Inflammatory macrophage treated with lipopolysaccharide for 4 hours (primary cell): ENCODE measurements at regions not wholly inside any gene's neighbourhood (a gene's known extent, or its start where the extent isn't known, plus 50 kb on each side); places are given as distances from the start of the nearest gene placed in this dataset.
"Not testable (repeated sequence)": the region's sequence is repeated elsewhere in the genome, so short reads cannot be mapped to it uniquely, and the experiment has no call there.

ENCODE experiments used
- DNase-seq: peaks from one replicate; pipeline ENCODE4 v3.0.0-alpha.2; 2020

DNA sequence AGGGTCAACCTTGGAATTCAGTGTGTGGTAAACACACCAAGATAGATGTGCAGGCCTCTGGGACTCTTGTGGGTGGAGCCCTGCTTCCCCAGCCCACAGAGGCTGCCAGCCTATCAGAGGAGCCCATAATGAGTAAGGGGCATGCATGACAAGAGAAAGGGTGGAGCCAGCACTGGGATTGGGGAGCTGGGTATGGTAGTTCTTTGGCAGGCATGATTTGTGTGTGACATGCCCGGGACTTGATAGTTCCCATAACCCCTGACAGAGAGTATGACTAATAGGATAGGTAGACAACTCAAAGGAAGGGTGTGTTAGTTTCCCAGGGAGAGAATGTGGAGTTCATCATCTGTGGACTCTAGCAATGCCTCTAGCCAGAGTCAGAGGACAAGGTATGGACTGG, 143.0 kb downstream of the EMP1 start:
- no peak for DNase-seq

DNA sequence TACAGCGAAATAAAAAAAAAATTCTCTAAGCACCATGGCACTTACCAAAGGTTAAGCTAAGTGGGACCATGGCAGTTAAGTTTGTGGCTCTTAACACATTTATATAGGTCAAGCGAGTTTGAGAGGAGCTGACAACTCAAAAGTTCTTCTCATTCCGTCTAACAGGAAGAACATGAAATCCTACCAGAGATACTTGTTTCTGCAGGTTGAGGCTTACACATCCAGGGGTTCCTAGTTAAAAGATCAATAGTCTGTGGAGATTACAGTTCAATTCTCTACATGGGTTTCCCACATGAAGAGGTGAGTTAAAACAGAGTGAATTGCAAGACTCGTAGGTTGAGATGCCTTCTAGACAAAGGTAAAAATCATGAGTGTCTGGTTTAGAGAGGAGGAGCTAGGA, 142.6 kb downstream of the EMP1 start:
- DNase-seq: no peak

DNA sequence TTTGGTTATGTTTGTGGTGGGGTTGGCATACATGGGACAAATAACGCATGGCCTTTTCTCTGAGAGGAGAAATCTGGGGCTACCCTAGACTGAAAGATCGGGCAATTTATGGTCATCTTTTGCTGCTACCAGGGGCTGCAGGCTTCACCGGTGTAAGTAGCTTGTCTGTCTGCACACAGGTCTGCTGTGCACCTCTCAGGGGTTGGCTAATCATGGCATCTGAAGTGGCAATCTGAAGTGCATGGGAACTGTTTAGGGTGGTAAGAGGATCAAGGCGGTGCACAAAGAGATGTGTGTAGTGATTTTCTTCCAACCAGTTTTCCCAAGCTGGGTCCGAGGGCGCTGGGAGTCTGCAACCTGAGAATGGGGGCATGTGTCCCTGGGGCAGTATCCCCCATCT, 141.3 kb downstream of the EMP1 start:
- no peak for DNase-seq

DNA sequence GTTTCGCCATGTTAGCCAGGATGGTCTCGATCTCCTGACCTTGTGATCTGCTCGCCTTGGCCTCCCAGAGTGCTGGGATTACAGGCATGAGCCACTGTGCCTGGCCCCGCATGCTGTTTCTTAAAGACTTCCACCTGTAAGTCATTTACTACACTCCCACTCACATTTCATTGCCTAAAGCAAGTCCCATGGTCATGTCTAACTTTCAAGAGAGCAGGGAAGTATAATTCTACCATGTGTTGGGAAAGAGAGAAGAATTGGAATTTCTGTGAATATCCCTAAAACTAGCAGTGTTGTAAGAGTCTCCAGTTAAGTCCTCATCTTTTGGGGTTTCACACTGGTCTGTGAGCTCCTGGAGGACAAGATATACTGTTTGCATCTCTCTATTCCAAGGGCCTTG, 139.7 kb downstream of the EMP1 start:
- DNase-seq: no peak

DNA sequence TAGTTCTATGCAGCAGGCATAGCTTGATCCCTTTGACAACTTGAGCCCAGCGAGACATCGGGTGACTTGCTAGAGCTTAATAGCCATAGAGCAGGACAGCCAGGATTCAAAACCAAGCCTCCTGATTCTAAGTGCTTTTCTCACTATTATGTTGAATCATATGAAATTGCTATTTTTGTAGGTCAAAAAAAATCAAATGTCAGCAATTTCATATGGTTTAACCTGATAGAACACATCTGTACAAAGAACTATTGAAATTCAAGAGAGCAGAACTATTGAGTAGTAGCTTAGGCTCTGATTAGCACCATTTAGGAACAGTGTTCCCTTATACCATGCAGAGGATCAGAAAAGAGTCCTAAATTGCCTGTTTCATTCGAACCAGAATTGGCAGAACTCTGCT, 132.0 kb downstream of the EMP1 start:
- no peak for DNase-seq

DNA sequence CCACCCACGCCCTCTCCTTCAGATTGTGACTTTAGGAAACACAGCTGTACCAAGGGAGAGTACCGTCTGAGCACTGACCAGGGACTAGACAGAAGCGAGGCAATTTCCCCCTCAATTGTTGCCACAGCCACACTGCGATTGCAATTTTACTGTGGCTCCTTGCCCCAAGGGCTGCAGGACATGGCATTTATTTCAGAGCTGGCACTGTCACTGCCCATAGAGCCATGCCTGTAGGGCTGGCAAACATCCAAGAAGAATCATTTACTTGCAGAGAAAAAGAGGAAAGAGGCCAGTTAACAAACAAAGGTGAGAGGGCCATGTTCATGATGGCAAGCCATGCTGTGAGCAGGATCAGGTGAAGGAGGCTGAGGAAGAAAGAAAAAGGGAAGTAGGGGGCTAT, 129.6 kb downstream of the EMP1 start:
- no peak for DNase-seq

DNA sequence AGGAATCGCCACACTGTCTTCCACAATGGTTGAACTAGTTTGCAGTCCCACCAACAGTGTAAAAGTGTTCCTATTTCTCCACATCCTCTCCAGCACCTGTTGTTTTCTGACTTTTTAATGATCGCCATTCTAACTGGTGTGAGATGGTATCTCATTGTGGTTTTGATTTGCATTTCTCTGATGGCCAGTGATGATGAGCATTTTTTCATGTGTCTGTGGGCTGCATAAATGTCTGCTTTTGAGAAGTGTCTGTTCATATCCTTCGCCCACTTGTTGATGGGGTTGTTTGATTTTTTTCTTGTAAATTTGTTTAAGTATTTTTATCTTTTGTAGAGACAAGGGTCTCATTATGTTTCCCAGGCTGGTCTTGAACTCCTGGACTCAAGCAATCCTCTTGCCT, 128.5 kb downstream of the EMP1 start:
- DNase-seq: not testable (repeated sequence)

DNA sequence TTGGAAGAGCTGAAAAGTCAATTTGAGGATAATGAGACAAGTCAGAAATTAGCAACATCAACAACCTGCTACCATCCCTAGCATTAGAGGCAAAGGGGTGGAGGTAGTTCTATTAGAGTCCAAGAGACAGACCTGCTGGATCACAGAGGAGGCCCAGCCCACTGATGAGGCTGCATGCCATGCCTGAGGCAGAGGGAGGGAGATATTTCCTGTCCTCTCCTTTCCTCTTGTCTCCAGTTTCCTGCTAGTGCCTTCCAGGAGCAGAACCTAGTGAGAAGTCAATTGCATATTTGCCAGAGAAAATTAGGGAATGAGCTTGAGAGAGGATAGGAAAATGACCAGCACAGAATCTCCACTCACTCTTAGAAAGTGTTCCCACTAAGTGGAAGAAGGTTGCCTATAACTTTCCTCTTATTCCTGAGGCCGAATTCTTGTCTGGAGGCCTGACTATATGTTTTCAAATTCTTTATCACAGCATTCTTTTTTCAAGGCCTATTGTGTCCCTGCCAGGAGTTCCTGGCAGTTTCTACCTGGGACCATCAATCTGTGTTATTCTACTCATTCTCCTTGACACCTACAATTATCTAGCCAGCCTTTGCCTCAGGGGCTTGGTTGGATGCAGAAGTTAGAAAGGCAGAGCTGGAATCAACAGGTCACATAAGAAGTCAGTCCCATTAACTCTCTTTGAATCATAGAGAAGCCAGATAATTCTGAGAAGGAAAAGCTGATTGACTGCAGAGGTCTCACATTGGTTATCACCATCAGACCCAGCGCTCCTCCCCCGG, 121.9 kb downstream of the EMP1 start:
- no peak for DNase-seq

DNA sequence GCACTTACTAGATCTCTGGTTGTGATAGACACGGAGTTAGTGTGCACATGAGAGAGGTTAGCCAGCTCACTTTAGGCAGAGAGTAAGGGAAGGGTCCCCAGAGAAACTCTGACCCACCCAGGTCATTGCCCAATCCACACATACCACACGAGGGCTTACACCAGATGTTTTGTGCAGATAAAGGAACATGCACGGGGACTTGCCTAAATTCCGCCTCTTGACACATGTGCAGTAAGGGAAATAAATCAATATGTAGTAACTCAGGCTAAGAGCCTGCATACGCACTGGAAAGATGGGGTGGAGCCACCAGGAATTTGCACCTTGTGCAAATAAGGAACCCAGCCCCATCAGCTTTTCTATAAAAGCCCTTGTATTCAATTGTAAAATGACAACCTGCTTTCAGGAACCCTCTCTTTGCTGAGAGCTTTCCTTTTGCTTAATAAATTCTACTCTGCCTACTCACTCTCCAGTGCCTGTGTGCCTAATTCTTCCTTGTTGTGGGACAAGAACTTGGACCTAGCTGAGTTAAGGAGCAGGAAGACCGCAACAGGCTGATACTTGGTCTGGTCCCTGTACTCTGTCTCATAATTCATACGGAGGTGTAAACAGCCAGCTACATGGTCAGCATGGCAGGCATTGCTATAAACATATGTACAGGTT, 120.2 kb downstream of the EMP1 start:
- DNase-seq: no peak

DNA sequence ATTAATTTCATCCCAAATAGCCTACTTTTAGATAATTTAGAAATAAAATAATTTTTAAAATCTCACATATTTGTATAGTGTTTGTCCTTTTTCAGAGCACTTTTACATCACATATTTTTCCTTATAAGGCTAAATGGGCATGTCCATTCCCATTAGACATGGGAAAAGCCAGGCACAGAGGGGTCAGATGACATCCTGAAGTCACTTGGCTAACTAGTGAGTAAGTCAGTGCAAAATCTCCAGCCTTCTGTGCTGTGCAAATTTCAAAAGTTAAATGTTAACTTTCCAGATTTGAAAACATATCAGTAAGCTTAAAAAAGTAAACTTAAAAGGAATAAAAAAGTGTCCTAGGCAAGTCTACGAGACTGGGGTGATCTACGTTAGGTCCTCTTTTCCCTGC, 117.4 kb downstream of the EMP1 start:
- no peak for DNase-seq

DNA sequence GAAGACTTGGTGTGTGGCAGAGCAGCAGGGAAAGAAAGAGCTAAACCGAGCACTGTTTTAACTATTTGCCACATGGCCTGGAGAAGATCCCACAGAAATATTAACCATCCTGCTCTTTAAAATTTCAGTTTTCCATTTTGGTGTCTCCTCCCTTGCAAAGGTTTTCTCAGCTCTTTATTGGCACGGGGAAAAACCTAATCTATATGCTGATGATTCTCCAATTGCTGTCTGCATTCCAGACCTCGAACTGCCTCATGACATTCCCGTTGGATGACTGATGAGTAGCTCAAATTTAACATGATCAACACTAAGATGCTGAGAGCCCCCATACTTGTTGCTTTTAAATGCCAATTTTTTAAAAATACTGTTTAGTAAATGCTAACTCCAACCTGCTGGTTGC, 115.0 kb downstream of the EMP1 start:
- no peak for DNase-seq

DNA sequence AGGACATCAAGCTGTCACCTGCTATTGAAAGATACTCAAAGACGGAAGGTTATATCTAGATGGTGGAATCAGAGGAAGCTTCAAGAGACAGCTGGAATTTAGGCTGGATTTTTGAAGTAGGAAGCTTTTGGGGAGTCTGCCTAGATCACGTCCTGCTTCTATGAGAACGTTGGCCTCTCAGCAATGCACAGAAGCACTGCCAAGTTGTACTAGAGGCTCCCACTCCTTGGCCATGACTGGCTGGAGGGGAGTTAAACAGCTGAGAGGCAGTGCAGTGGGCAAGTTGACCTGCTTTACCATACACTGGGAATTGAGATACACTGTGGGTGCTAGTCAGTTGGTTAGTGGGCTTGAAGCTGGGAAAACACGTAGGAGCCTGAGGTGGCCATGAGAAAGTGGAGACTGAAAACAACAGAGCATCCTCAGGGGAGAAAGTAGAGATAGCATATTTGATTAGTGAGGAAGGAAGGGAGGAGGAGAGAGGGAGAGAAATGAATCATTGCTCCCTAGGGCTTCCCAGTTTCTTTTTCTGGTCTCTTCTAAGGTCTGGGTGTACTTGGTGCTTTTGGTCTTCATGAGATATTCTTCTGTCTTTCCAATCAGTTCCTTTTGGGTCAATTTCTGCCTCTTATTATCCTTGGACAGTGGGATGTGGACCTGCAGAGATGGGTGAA, 110.8 kb downstream of the EMP1 start:
- DNase-seq: no peak

DNA sequence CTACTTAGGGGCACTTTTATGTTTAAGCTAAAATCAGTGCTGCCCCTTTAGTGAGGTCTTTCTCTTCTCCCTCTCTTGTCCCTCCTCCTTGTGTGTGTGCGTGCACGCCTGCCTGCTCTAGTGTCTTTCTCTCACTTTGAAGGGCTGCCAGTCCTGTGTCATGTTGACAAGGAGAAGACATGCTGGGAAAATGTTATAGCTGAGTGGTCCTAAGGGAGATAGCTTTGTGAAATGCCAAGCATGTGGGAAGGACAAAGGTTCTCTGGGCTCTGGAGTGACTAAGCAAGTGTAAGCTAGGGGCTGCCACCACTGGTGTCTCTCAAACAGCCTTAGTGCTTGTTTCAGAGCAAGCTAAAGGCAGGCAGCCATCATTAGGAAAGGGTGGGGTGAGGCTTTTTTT, 108.4 kb downstream of the EMP1 start:
- DNase-seq: no peak

DNA sequence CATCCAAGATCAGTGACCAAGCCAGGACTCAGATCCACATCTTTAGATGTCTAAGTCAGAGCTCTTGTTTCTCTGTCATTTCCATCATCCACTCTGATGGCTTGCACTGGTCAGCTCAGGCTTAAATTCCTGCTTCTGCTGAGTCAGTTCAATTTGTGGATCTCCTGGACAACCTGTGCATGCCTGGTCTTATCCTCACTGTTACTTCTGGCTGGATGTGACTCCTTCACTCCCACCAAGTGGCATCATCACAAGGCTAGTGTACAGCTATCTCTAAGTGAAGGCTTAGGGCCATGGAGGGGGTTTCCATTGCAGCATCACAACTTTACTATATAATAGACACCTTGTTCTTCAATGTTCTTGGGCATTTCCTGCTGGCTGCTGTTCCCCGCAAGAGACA, 102.9 kb downstream of the EMP1 start:
- no peak for DNase-seq

DNA sequence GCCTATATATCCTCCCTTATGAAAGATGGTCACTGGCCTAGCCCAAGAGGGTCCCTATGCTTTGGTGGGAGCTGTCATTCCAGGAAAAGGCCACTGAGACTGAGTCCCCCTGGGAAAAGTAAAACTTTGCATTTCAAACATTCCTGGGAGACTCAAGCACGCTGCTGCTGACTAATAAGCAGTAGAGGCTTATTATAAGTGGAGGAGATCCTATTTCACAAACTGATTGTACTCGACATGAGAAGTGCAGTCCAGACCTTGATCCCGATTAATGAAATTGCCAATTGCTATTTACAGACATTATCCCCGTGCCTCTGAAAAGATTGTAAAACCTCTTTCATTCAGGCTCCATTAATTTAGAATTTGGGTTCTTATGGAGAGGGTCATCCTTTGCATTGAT, 96.6 kb downstream of the EMP1 start:
- no peak for DNase-seq

DNA sequence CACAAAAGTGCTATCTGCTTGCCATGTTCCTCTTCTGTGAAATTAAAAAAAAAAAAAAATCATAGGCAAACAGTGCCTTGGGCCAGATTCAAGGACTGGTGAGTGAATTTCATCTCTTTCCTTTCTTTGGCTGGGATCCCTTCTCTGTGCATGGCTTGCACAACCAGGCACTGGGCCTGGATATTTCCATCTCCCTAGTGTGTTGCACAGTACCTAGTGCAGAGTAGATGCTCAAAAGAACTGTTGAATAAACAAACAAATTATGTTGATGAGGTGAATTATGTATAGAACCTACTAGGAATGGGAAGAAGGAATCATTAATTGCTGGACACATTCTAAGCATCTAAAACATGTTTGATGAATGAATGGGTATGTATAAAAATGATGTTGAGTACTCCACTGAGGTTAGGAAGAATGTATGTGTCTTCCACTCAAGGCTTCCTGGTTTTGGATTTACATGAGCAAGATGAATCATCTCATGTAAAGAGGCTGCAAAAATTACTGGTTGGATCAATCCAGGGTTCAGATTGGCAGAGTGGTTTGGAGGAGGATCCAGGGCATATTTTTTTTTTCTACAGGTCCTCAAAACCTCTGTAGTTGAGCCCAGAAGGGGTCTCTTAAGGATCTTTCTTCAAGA, 93.2 kb downstream of the EMP1 start:
- DNase-seq: no peak

DNA sequence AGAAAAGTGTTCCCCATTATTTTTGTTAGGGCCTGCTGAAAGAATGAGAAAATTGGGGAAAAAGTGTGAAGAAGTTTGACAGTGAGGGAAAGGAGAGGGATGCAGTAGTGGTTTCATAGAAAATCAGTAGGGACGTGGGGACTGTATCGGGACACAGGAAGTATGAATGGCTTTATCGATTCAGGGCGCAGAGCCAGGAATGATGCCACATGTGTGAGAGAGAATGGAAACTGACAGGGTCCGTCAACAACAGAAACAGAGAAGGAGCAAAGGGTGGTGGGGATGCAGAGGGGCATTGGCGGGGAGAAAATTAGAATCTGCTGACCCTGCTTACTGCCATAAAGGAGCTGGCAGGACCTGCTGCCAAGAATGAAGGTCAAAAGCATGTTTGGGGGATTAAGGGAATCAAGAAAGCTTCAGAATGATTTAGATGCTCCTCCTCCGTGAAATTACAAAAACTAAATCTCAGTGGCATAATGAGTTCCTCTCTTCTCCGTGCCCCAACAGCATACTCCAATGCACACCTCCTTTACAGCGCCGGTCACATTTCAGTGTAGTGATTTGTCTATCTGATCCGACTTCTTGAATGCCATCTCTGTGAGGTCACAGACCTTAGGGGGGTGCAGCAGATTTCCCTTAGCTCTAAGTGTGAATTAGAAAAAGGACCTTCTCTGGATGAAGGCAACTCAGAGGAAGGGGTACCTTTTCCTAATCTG, 92.6 kb downstream of the EMP1 start:
- DNase-seq: no peak

DNA sequence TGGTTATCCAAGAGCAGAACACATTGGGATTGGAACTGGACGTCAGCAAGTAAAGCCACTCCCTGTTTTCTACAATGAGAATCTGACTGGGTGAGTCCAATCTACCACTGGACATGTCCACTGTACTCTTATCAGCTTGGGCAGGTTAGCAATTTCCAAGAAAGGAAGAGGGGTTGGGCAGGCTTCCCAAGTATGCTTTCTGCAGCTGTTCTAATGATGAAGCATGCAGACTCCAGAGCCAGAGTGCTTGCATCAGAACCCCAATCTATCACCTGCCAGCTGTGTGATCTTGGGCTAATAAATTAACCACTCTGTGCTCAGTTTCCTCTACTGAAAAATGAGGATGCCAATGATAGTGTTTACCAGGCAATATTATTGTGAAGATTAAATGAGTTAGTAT, 92.0 kb downstream of the EMP1 start:
- DNase-seq: no peak

DNA sequence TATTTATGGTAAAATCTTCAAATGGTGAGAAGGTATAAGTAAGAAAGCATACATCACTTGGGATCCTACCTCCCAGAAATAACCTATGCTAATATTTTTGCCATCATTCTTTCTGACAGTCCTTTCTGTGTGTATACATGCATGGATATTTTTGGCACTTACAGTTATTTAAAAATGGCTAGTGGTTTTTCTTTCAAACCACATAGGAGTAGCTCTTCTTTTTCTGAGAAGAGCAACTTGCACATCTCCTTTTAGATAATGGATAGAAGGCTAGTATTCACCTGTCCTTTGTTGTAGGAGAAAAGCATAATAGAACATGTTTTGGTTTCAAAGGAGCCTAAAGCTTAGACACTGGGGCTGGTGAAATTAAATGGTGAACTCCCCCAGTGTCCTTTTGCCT, 87.3 kb downstream of the EMP1 start:
- DNase-seq: no peak

DNA sequence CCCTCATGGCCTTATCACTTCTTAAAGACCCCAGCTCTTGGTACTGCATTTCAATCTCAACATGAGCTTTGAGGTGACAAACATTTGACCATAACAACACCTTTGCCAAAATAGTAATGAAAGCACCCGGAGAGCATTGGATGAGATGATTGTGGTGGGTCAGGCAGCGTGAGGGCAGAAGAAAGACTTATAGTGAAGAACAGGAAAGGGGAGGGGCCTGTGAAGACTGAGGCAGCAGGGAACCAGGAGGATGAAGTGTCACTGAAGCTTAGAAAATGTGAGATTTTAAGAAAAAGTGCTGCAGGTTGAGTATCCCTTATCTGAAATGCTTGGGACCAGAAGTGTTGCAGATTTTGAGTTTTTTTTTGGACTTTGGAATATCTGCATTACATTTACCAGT, 86.3 kb downstream of the EMP1 start:
- DNase-seq: no peak

DNA sequence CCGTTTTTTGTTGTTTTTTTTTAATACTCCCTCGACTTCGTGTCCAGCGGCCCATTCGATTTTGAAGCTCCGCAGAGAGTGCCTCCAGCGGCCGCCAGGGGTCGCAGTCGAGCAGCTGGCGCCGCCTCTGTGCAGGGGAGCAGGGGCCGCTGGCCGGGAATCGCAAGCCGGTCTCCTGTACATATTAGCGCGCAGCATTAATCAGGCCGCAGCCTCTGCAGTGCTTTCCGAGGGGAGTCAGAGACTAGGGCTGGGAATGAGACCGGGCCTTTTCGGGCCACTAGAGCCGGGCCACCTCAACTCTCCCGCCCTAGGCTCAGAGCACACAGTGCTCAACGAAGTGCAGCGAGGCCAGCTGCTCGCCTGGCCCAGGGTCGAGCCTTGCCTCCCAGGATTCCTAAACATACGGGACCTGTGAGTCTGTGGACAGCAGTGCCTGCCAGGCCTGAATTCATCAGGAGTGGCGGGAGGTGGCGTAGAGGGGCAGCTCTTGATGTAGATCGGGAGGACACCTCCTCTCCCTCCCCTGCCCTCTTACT, 81.8 kb downstream of the EMP1 start:
- peak; percentile 45 for DNase-seq

DNA sequence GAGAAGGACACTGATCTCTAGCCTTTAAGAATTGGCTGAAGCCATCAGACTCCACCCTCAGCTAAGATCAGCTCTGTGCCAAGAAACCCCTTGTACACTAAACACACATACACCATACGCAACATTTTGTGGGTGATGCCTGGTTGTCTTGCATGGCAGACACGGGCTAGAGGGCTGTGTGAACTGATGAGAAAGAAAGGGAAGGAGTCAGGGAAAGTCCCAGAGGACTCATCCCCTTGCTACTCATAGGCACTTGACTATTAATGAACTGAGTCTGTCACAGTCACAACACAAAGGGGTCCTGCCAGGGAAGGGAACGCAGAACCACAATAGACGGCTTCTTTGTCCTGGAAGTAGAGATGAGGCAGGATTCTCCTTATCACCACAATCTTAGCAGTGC, 80.8 kb downstream of the EMP1 start:
- peak; percentile 15 for DNase-seq
